ENCODE measurements at regions not wholly inside any gene's neighbourhood (a gene's known extent, or its start where the extent isn't known, plus 50 kb on each side); places are given as distances from the start of the nearest gene placed in this dataset.

DNA sequence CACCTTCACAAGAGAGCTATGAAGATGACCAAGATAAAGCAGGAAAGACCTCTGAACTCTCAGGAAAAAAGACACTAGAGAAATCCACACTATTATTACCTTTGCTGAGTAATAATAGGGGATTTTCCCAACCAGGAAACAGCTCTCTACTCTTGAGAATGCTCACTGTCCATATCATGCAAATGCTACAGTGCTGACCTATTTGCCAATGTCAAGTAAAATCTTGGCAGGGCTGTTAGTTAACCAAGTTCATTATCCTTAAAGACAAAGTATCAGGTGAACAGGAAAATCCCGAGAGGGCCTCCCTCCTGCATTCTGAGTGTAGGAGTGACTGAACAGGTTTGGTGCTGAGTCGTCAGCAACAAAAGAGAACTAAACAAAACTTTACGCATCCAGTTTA is 306.6 kb downstream of the ACTL7B start:
- TF ChIP-seq CTCF (IDR thresholded peaks at IDR 0.05) (no peak), POLR2A (IDR thresholded peaks at IDR 0.05) (no peak)

Data from adrenal gland (tissue), 5 donors.